Fibroblast of mammary gland (primary cell): ENCODE measurements at regions not wholly inside any gene's neighbourhood (a gene's known extent, or its start where the extent isn't known, plus 50 kb on each side); places are given as distances from the start of the nearest gene placed in this dataset.
A peak's percentile ranks its signal among the peaks of the same experiment; 100 is the strongest.
"Not testable (repeated sequence)": the region's sequence is repeated elsewhere in the genome, so short reads cannot be mapped to it uniquely, and the experiment has no call there.

Source experiments
- DNase-seq: peaks from one replicate; pipeline ENCODE4 v3.0.0-alpha.2; 2010; ENCODE audit warnings: low read depth
- H3K4me3 ChIP-seq: 2 replicates; pipeline ENCODE4 v1.5.1; 2011; ENCODE audit warnings: low read depth, mild to moderate bottlenecking, low read length, moderate library complexity; ENCODE audit not compliant: control insufficient read depth
- CTCF ChIP-seq: conservative IDR thresholded peaks from 2 replicates; pipeline ENCODE4 v1.5.1; 2011; ENCODE audit warnings: low read depth, low read length, inconsistent platforms; ENCODE audit not compliant: control insufficient read depth, insufficient read depth

- H3K4me3 ChIP-seq = no peak overlapping the region
- no peak for DNase-seq
- no peak for TF ChIP-seq CTCF
Measured at GRCh38 chr1:221520250-221520649, 221.6 kb downstream of the DUSP10 start.

- no peak overlapping the region for H3K4me3 ChIP-seq
- DNase-seq = no peak
- TF ChIP-seq CTCF = no peak
Measured at GRCh38 chr1:221521686-221522085, 220.2 kb downstream of the DUSP10 start.

- no peak overlapping the region for H3K4me3 ChIP-seq
- peak; percentile 62 for DNase-seq
- TF ChIP-seq CTCF = no peak
Measured at GRCh38 chr1:221522529-221522940, 219.4 kb downstream of the DUSP10 start.

GRCh38 chr1:221525749-221526148, 216.1 kb downstream of the DUSP10 start:
- no peak for TF ChIP-seq CTCF
- no peak overlapping the region for H3K4me3 ChIP-seq
- no peak for DNase-seq

GRCh38 chr1:221527302-221527701, 214.6 kb downstream of the DUSP10 start:
- no peak for TF ChIP-seq CTCF
- no peak overlapping the region for H3K4me3 ChIP-seq
- no peak for DNase-seq

- no peak for DNase-seq
- no peak for TF ChIP-seq CTCF
- H3K4me3 ChIP-seq = no peak overlapping the region
Measured at GRCh38 chr1:221527886-221528624, 213.8 kb downstream of the DUSP10 start.

- not testable (repeated sequence) for H3K4me3 ChIP-seq, DNase-seq
Measured at GRCh38 chr1:221530159-221530558, 211.7 kb downstream of the DUSP10 start.
